H9 (cell line): ENCODE measurements at regions not wholly inside any gene's neighbourhood (a gene's known extent, or its start where the extent isn't known, plus 50 kb on each side); places are given as distances from the start of the nearest gene placed in this dataset.

Experiments
- DNase-seq: peaks from one replicate; pipeline ENCODE4 v3.0.0-alpha.2; 2017
- H2AFZ ChIP-seq: one replicate; pipeline ENCODE4 v1.6.1; 2013; ENCODE audit warnings: mild to moderate bottlenecking, low read length, control low read depth, moderate library complexity
- H2AK5ac ChIP-seq: 2 replicates; pipeline ENCODE4 v1.6.1; 2013; ENCODE audit warnings: low read length, control low read depth, mixed read lengths; ENCODE audit not compliant: insufficient read length
- H2BK120ac ChIP-seq: one replicate; pipeline ENCODE4 v1.6.1; 2013; ENCODE audit warnings: low read depth, mild to moderate bottlenecking, low read length, control low read depth, inconsistent platforms; ENCODE audit not compliant: poor library complexity, severe bottlenecking
- H2BK12ac ChIP-seq: 2 replicates; pipeline ENCODE4 v1.6.1; 2013; ENCODE audit warnings: low read length, control low read depth, mixed read lengths, low read depth; ENCODE audit not compliant: insufficient read length
- H2BK15ac ChIP-seq: 2 replicates; pipeline ENCODE4 v1.6.1; 2013; ENCODE audit warnings: low read depth, low read length, control low read depth
- H2BK20ac ChIP-seq: one replicate; pipeline ENCODE4 v1.6.1; 2013; ENCODE audit warnings: low read depth, mild to moderate bottlenecking, low read length, control low read depth, inconsistent platforms; ENCODE audit not compliant: poor library complexity, severe bottlenecking
- H2BK5ac ChIP-seq: 2 replicates; pipeline ENCODE4 v1.6.1; 2013; ENCODE audit warnings: low read length, control low read depth, mixed read lengths; ENCODE audit not compliant: insufficient read length
- H3K14ac ChIP-seq: 2 replicates; pipeline ENCODE4 v1.6.1; 2013; ENCODE audit warnings: low read length, control low read depth; ENCODE audit not compliant: insufficient read depth
- H3K18ac ChIP-seq: 2 replicates; pipeline ENCODE4 v1.6.1; 2013; ENCODE audit warnings: low read depth, mild to moderate bottlenecking, mixed read lengths, low read length, control low read depth; ENCODE audit not compliant: insufficient read length
- H3K23ac ChIP-seq: 2 replicates; pipeline ENCODE4 v1.6.1; 2013; ENCODE audit warnings: low read length, control low read depth, mixed read lengths, low read depth; ENCODE audit not compliant: insufficient read length
- H3K23me2 ChIP-seq: 2 replicates; pipeline ENCODE4 v1.6.1; 2013; ENCODE audit warnings: low read depth, mild to moderate bottlenecking, mixed read lengths, low read length, control low read depth; ENCODE audit not compliant: insufficient read length, poor library complexity, severe bottlenecking
- H3K27ac ChIP-seq: 2 replicates; pipeline ENCODE4 v1.5.1; 2013; ENCODE audit warnings: low read length, control low read depth, mixed read lengths, low read depth; ENCODE audit not compliant: insufficient read length
- H3K27me3 ChIP-seq: 2 replicates; pipeline ENCODE4 v1.6.1; 2013; ENCODE audit warnings: low read length, control low read depth, inconsistent platforms; ENCODE audit not compliant: insufficient read depth
- H3K4ac ChIP-seq: 2 replicates; pipeline ENCODE4 v1.6.1; 2013; ENCODE audit warnings: low read depth, mild to moderate bottlenecking, control low read depth, inconsistent platforms, low read length, moderate library complexity
- H3K4me1 ChIP-seq: 2 replicates; pipeline ENCODE4 v1.6.1; 2013; ENCODE audit warnings: low read length, control low read depth, inconsistent platforms; ENCODE audit not compliant: insufficient read depth
- H3K4me2 ChIP-seq: 2 replicates; pipeline ENCODE4 v1.6.1; 2013; ENCODE audit warnings: low read length, control low read depth, mixed read lengths; ENCODE audit not compliant: insufficient read length, insufficient read depth
- H3K56ac ChIP-seq: 2 replicates; pipeline ENCODE4 v1.6.1; 2013; ENCODE audit warnings: low read depth, mild to moderate bottlenecking, mixed read lengths, low read length, control low read depth; ENCODE audit not compliant: insufficient read length
- H3K79me1 ChIP-seq: 2 replicates; pipeline ENCODE4 v1.6.1; 2013; ENCODE audit warnings: low read depth, mild to moderate bottlenecking, moderate library complexity, low read length, control low read depth, inconsistent platforms; ENCODE audit not compliant: insufficient read depth, poor library complexity, severe bottlenecking
- H3K79me2 ChIP-seq: 2 replicates; pipeline ENCODE4 v1.6.1; 2013; ENCODE audit warnings: low read length, control low read depth, inconsistent platforms; ENCODE audit not compliant: insufficient read depth
- H3K9ac ChIP-seq: 2 replicates; pipeline ENCODE4 v1.6.1; 2013; ENCODE audit warnings: low read length, control low read depth, mixed read lengths; ENCODE audit not compliant: insufficient read length; ENCODE audit errors: extremely low read depth
- H3K9me3 ChIP-seq: one replicate; pipeline ENCODE4 v1.6.1; 2013; ENCODE audit warnings: low read depth, low read length, inconsistent platforms; ENCODE audit not compliant: control insufficient read depth
- H3T11ph ChIP-seq: one replicate; pipeline ENCODE4 v1.6.1; 2013; ENCODE audit warnings: mild to moderate bottlenecking, low read length, control low read depth, inconsistent platforms
- H4K20me1 ChIP-seq: one replicate; pipeline ENCODE4 v1.6.1; 2013; ENCODE audit not compliant: control insufficient read depth, insufficient read length, insufficient read depth
- H4K5ac ChIP-seq: 2 replicates; pipeline ENCODE4 v1.6.1; 2013; ENCODE audit warnings: low read depth, mild to moderate bottlenecking, mixed read lengths, low read length, control low read depth; ENCODE audit not compliant: insufficient read length
- H4K8ac ChIP-seq: replicated peaks from 2 replicates; pipeline ENCODE4 v1.6.1; 2013; ENCODE audit warnings: low read length, control low read depth, mixed read lengths, low read depth; ENCODE audit not compliant: insufficient read length
- H4K91ac ChIP-seq: 2 replicates; pipeline ENCODE4 v1.6.1; 2013; ENCODE audit warnings: low read depth, mild to moderate bottlenecking, moderate library complexity, mixed read lengths, low read length, control low read depth; ENCODE audit not compliant: insufficient read length
- H3K27ac Mint-ChIP-seq, 3 experiments: 2 replicates in 2 of 3; 3 replicates in 1 of 3; pipeline ENCODE4 v1.8.0; 2020 to 2021; ENCODE audit warnings: mixed read lengths in 3 of 3, mild to moderate bottlenecking in 1 of 3, moderate library complexity in 1 of 3
- H3K27me3 Mint-ChIP-seq: 2 replicates; pipeline ENCODE4 v1.8.0; 2021; ENCODE audit warnings: low read depth, mild to moderate bottlenecking, moderate library complexity, mixed read lengths
- H3K36me3 Mint-ChIP-seq, 3 experiments: 2 replicates in 2 of 3; 3 replicates in 1 of 3; pipeline ENCODE4 v1.8.0; 2020 to 2021; ENCODE audit warnings: low read depth in 3 of 3, mixed read lengths in 3 of 3; ENCODE audit not compliant: insufficient read depth in 1 of 3
- H3K4me1 Mint-ChIP-seq, 2 experiments: 2 replicates each; pipeline ENCODE4 v1.8.0; 2020; ENCODE audit warnings: mixed read lengths in 2 of 2
- H3K4me3 Mint-ChIP-seq, 2 experiments: 2 replicates in 1 of 2; 3 replicates in 1 of 2; pipeline ENCODE4 v1.8.0; 2020 to 2021; ENCODE audit warnings: mild to moderate bottlenecking in 2 of 2, mixed read lengths in 2 of 2, moderate library complexity in 1 of 2
- H3K9me3 Mint-ChIP-seq, 2 experiments: 2 replicates in 1 of 2; 3 replicates in 1 of 2; pipeline ENCODE4 v1.8.0; 2020; ENCODE audit warnings: mild to moderate bottlenecking in 2 of 2, mixed read lengths in 2 of 2, moderate library complexity in 1 of 2
- WGBS: extraction: QIAGEN DNeasy Blood & Tissue Kit; methylation state at CpG from one replicate; pipeline ENCODE4 v1.1.7; 2013; ENCODE audit warnings: missing lambda C conversion rate, low lambda C conversion rate, mixed read lengths; ENCODE audit not compliant: insufficient read length; ENCODE audit errors: extremely low coverage; 5-methylcytosine and 5-hydroxymethylcytosine counted together
- TF ChIP-seq, protein P1 (sequence below): fragments of 200-600 bp; sonication (generic); conservative IDR thresholded peaks from 3 replicates; pipeline ENCODE4 v1.8.0; 2021; ENCODE audit warnings: antibody characterized with exemption, mild to moderate bottlenecking

DNA sequence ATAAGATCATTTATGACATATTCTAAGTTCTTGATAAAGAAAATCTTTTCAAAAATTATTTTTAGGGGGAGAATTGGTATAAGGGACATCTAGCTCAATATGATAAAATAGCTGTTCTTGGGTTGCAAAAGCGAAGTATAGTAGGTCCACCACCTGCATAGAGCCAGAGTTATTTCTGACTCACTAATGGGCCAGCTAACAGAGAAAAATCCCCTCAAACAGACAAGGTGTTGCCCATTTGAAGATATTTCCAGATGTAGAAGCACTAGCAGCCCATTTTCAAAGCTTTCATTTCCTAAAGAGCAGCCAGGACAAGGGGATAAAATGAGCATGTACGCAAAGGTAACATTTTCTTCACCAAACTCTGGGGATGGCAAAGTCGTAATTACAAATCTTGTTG is 165.7 kb upstream of the FN1 start:
- no peak overlapping the region for H2BK120ac ChIP-seq
- H3K27me3 ChIP-seq = no peaks in the 10 kb centered on the region
- no peaks in the 10 kb centered on the region; a peak in 1 of 5 replicates for H3K9me3 Mint-ChIP-seq
- no peak overlapping the region for H4K91ac ChIP-seq
- H3K9ac ChIP-seq = no peak overlapping the region
- no peak for DNase-seq
- H3K4me1 Mint-ChIP-seq = peaks cover 4 to 6% of the 10 kb centered on the region in 2 experiments; a peak in 2 of 4 replicates
- H3K4me3 Mint-ChIP-seq = no peak overlapping the region
- no CpG with 5 or more reads among the region's 3 CpGs for WGBS
- H3K4me2 ChIP-seq = no peak overlapping the region
- no peaks in the 10 kb centered on the region for H3K79me1 ChIP-seq
- no peak overlapping the region for H3K18ac ChIP-seq
- no peak overlapping the region for H3K4ac ChIP-seq
- no peak overlapping the region for H2AK5ac ChIP-seq
- no peak overlapping the region for H3K14ac ChIP-seq
- H3K23me2 ChIP-seq = no peaks in the 10 kb centered on the region
- no peak overlapping the region for H2BK12ac ChIP-seq
- no peak overlapping the region for H3K23ac ChIP-seq
- no peak overlapping the region for H3K27ac Mint-ChIP-seq
- H3K36me3 Mint-ChIP-seq = no peaks in the 10 kb centered on the region
- no peaks in the 10 kb centered on the region for H3K9me3 ChIP-seq
- H3K4me1 ChIP-seq = no peaks in the 10 kb centered on the region
- no peak overlapping the region for H2BK5ac ChIP-seq
- TF ChIP-seq, protein P1, sequence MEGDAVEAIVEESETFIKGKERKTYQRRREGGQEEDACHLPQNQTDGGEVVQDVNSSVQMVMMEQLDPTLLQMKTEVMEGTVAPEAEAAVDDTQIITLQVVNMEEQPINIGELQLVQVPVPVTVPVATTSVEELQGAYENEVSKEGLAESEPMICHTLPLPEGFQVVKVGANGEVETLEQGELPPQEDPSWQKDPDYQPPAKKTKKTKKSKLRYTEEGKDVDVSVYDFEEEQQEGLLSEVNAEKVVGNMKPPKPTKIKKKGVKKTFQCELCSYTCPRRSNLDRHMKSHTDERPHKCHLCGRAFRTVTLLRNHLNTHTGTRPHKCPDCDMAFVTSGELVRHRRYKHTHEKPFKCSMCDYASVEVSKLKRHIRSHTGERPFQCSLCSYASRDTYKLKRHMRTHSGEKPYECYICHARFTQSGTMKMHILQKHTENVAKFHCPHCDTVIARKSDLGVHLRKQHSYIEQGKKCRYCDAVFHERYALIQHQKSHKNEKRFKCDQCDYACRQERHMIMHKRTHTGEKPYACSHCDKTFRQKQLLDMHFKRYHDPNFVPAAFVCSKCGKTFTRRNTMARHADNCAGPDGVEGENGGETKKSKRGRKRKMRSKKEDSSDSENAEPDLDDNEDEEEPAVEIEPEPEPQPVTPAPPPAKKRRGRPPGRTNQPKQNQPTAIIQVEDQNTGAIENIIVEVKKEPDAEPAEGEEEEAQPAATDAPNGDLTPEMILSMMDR = no peak
- H2AFZ ChIP-seq = no peak overlapping the region
- H4K8ac ChIP-seq = no peak overlapping the region
- H4K5ac ChIP-seq = no peak overlapping the region
- H3K56ac ChIP-seq = no peak overlapping the region
- H4K20me1 ChIP-seq = no peaks in the 10 kb centered on the region
- no peak overlapping the region for H2BK20ac ChIP-seq
- H3K27me3 Mint-ChIP-seq = no peaks in the 10 kb centered on the region
- H3K79me2 ChIP-seq = no peaks in the 10 kb centered on the region
- H3K27ac ChIP-seq = no peak overlapping the region
- H2BK15ac ChIP-seq = no peak overlapping the region
- no peak overlapping the region for H3T11ph ChIP-seq
